ENCODE measurements at regions not wholly inside any gene's neighbourhood (a gene's known extent, or its start where the extent isn't known, plus 50 kb on each side); places are given as distances from the start of the nearest gene placed in this dataset.

GRCh38 chr2:150369862-150370261 is 117.6 kb downstream of the RND3 start:
- Mint-ChIP-seq H3K9me3 (ENCODE audit: low read depth) (peaks cover 5% of the 10 kb centered on the region), H3K4me1 (ENCODE audit: low read depth) (peaks cover 29% of the 10 kb centered on the region), H3K4me3 (ENCODE audit: low read depth) (no peak overlapping the region), H3K36me3 (ENCODE audit: insufficient read depth) (no peaks in the 10 kb centered on the region), H3K27me3 (no peaks in the 10 kb centered on the region), H3K27ac (no peak overlapping the region)
- no peak for TF ChIP-seq CTCF (IDR thresholded peaks at IDR 0.05; ENCODE audit: unreplicated experiment)
- no peak for DNase-seq (ENCODE audit: low spot score, unreplicated experiment)

DNA sequence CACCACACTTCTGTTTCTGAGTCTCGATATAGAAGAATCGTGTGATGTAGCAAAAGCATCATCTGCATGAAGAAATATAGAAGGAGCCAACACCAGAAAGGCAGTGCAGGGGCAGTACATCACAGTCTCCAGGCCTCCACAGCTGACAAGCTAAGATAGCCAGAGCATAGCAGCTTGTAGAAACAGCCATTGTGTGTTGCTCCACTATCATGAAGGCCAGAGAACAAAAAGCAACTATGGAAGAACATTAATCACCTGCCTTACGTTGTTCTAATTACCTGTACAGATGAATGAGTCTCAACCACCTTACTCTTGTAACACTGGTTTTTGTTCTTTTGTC is 129.0 kb downstream of the RND3 start:
- peaks cover 24% of the 10 kb centered on the region for H3K4me1 Mint-ChIP-seq (ENCODE audit: low read depth)
- H3K27me3 Mint-ChIP-seq, result no peaks in the 10 kb centered on the region
- H3K9me3 Mint-ChIP-seq (ENCODE audit: low read depth), result peaks cover 6% of the 10 kb centered on the region
- no peak for TF ChIP-seq CTCF (IDR thresholded peaks at IDR 0.05; ENCODE audit: unreplicated experiment)
- H3K4me3 Mint-ChIP-seq (ENCODE audit: low read depth), result no peak overlapping the region
- DNase-seq (ENCODE audit: low spot score, unreplicated experiment), result no peak
- no peaks in the 10 kb centered on the region for H3K36me3 Mint-ChIP-seq (ENCODE audit: insufficient read depth)
- H3K27ac Mint-ChIP-seq, result peak overlapping the region; percentile 62

- Mint-ChIP-seq H3K27me3 (no peaks in the 10 kb centered on the region), H3K4me1 (ENCODE audit: low read depth) (peaks cover 24% of the 10 kb centered on the region), H3K4me3 (ENCODE audit: low read depth) (no peak overlapping the region), H3K36me3 (ENCODE audit: insufficient read depth) (no peaks in the 10 kb centered on the region), H3K27ac (peak overlapping the region; percentile 62), H3K9me3 (ENCODE audit: low read depth) (peaks cover 5% of the 10 kb centered on the region)
- DNase-seq (ENCODE audit: low spot score, unreplicated experiment), result no peak
- no peak for TF ChIP-seq CTCF (IDR thresholded peaks at IDR 0.05; ENCODE audit: unreplicated experiment)
These were observed 129.5 kb downstream of the RND3 start for GRCh38 chr2:150357770-150358467.

GRCh38 chr2:150355440-150355839 is 132.0 kb downstream of the RND3 start:
- Mint-ChIP-seq H3K36me3 (ENCODE audit: insufficient read depth) (no peaks in the 10 kb centered on the region), H3K27ac (no peak overlapping the region), H3K4me3 (ENCODE audit: low read depth) (no peak overlapping the region), H3K4me1 (ENCODE audit: low read depth) (peaks cover 24% of the 10 kb centered on the region), H3K27me3 (no peaks in the 10 kb centered on the region), H3K9me3 (ENCODE audit: low read depth) (peaks cover 3% of the 10 kb centered on the region)
- no peak for DNase-seq (ENCODE audit: low spot score, unreplicated experiment)
- TF ChIP-seq CTCF (IDR thresholded peaks at IDR 0.05; ENCODE audit: unreplicated experiment), result no peak

- DNase-seq (ENCODE audit: low spot score, unreplicated experiment), result no peak
- Mint-ChIP-seq H3K27me3 (no peaks in the 10 kb centered on the region), H3K36me3 (ENCODE audit: insufficient read depth) (no peaks in the 10 kb centered on the region), H3K9me3 (ENCODE audit: low read depth) (peaks cover 3% of the 10 kb centered on the region), H3K4me1 (ENCODE audit: low read depth) (peaks cover 14% of the 10 kb centered on the region), H3K27ac (no peak overlapping the region), H3K4me3 (ENCODE audit: low read depth) (no peak overlapping the region)
- no peak for TF ChIP-seq CTCF (IDR thresholded peaks at IDR 0.05; ENCODE audit: unreplicated experiment)
These were observed 134.1 kb downstream of the RND3 start for GRCh38 chr2:150353376-150353775.
